SHP77 (cell line): ENCODE measurements at regions not wholly inside any gene's neighbourhood (a gene's known extent, or its start where the extent isn't known, plus 50 kb on each side); places are given as distances from the start of the nearest gene placed in this dataset.
"Not testable (repeated sequence)": the region's sequence is repeated elsewhere in the genome, so short reads cannot be mapped to it uniquely, and the experiment has no call there.

Experiments
- DNase-seq, 2 experiments: peaks; one replicate each; lab custom pipeline; 2025; lab: John Stamatoyannopoulos, UW

DNA sequence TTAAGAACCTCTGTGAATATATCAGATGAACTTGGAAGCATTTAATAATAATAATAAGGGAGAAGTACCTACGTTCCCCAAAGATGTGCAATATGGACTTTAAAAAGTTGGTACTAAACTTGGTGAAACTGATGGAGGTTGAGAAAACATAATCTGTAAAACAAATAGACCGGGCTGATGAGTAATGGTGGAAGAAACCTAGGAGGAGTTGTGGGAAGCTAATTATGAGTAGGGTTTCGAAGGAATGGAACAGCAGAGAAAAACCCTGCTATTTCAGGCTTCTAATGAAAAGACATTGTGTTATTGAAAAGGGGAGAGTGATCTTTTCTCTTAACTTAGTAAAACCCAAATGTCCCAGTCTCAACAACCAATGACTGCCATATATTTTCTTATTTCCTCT is 229.3 kb downstream of the PCSK1 start:
- no peak for DNase-seq

DNA sequence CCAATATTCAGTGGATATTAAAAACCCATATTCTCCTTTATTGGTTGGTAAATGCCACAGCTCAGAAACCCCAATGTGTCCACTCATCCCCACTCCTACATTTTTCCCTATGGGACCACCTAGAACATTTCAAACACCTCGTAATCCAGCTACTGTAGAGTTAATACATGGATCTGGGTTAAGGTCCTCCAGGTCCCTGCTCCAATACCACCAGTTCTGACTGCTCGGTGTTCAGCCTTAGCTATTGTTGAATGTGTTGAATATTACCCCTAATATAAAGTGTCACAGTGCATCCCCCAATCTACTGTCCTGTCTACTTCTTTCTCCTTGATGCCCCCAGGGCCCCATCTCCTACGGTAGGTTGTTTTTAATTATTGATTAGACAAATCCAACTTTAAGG is 231.5 kb downstream of the PCSK1 start:
- no peak for DNase-seq

DNA sequence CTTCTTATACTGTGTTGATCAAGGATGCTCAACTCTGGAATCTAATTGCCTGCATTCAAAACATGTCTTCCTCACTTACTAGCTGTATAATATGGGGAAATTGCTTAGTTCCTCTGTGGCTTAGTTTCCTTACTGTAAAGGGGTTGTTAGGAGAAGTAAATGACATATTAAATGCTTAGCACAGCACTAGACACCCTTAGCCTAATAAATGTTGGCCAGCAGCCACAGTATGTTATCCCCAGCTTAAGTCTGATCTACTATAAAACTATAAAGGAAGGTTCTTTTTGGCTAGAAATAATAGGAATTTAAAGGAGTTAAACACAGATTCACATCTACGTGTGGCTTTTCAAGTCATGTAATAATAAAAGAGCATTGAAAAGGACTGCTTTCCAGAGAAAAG is 232.4 kb downstream of the PCSK1 start:
- no peak for DNase-seq

DNA sequence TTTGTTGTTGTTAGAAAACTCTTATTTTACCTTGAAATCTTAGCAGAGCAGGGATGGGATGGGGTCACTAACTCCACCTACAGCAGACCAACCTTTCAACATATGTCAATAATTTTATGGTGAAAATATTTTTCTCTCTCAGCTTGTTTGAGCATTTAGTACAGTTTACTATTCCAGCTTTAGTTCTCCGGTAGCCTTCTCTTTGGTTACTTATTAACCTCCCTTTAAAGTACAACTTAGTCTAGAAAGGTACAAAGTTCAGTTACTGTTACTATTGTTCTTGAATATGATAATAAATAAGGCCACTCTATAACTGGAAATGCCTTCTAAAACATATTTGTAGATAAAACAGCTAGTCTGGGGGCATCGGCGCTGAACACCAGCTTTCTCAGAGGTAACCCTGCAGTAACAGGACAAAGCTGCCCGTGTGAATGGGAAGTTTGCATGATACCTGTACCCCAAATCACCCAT is 233.3 kb downstream of the PCSK1 start:
- DNase-seq = no peak

DNA sequence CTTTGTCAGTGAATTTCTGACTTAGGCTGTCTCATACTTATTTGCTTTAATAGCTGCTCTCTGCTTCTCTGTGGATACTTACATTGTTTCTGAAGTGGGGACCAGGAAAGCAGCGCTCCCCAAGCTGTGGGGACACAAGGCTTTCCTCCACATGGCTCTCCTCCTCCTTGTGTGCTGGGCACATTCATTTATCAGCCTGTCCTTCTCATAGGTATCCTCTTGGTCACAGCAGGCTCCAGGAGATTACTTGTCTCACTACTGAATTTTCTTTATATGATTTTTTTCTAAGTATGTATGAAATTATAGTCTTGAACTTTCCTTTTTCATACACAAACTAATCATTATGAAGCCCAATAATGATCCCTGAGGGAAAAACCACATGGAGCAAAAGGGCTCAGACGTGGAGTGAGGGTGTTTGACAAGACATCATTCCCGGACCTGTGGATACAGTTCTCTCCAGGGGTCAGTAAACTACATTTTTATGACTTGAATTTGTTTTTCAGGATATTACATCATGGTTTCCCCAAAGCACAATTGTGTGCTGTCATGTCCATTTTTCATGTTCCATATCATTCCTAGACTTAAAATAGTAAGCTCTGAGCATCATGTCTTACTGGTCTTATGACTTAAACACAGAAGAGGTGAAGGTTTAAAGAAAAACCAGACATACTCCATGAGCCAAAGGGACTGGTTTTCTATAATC is 234.5 kb downstream of the PCSK1 start:
- DNase-seq = no peak

DNA sequence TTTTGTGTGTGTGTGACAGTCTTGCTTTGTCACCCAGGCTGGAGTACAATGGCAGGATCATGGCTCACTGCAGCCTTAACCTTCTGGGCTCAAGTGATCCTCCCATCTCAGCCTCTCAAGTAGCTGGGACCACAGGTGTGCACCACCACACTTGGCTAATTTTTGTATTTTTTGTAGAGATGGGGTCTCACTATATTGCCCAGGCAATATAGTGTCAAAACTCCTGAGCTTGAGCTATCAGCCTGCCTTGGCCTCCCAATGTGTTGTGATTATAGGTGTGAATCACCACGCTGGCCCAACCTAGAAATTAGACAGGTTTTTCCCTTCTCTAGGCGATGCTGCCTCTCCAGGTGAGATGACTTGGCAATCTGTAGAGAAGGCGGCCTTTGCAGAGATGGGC is 235.3 kb downstream of the PCSK1 start:
- not testable (repeated sequence) for DNase-seq

DNA sequence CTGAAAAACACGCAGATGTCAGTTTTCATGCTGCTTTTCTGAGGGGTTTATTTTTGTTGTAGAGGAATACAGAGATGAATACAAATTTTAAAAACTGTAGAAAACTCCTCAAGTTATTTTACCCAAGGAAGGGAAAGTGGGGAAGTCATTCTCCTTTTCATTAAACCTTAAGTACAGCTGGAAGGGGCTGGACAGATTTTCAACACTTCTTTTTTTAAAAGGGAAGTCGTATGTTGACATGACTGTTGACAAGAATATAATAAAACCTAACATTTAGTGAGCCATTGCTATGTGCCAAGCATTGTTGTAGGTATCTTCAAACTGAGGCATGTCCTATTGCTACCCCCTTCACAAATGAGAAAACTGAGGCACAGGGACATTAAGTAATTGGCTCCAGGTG is 235.7 kb upstream of the ELL2 start:
- DNase-seq = no peak

DNA sequence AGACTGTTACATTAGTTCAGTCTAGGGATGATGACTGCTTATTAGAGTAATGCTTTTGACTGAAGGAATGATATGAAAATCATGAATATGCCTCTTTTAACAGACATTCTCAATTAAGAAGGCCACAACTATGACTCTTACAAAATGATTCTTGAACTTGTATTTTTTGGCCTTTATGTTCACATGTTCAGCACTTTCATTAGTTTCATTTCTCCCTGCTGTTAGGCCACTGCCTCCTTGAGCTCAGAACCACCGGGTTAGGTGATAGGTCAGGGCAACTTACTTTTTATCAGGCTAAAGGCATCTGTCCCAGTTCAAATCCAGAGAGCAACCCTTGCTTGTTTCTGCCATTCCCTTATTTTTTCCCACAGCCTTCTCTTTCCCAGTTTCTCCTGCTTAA is 235.2 kb upstream of the ELL2 start:
- no peak for DNase-seq

DNA sequence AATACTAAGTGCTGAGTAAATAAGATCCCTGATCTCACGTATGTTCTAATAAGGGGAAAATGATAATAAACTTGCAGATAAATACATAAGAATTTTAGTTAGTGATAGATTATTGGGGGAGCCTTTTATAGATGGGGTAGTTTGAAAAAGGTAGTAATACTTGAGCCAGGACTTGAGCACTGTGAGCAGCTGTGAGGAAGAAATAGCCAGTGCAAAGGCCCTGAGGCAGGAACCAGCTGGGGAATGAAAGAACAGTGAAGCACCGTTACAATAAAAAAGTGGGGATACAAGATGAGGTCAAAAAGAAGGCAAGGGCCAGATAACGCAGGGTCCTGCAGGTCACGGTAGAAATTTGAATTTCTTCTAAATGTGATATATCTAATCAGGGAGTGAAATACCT is 234.8 kb upstream of the ELL2 start:
- no peak for DNase-seq

DNA sequence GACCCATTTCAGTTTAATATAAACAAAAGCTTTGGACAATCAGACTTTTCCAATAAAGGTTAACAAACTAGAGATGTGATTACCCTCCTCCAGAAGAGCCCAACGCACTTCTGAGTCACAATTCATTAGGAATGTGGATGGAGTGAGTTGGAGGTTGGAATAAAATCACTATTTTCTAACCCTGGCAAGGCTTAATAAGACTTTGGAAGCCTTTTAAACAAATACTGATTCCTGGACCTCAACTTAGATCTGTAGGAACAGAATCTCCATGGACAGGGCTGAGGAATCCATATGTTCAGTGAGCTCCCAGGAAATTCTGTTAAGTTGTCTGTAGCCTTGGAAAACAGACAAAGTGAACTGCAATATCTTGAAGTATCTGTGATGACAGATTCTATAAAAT is 233.5 kb upstream of the ELL2 start:
- DNase-seq = no peak

DNA sequence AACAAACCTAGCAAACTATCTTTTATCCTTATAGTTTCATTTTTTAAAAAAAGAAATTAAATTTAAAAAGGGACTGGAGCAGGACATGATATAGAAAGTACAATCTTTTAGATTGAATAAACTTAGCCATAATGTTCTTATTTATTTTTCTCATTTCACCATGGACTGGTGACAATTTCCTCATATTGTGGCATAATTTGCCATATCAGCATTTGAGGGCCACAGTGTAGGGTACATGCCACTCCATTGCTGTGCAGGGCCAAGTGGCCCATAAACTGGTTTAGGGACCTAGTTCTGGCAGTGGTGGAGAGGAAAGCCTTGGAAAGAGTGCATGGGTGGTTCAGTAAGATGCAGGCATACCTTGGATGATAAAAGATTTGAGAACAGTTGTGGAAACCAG is 232.9 kb upstream of the ELL2 start:
- DNase-seq = no peak

DNA sequence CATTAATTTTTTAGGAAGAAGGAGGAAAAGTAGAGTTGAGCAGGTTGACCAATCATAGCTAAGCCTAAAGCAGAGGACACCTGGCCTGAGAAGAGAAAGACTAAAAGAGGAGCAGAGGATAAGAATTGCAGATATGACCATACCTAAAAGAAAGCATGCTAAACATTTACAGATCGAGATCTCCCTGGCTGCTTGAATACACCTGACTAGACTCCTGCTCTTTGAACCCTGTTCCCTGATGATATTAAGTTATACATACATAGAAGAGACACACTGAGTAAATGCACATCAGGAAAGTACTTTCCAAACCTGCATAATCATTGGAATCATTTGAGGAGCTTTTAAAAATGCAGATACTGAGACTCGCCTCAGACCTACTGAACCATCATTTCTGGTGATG is 232.3 kb upstream of the ELL2 start:
- no peak for DNase-seq

DNA sequence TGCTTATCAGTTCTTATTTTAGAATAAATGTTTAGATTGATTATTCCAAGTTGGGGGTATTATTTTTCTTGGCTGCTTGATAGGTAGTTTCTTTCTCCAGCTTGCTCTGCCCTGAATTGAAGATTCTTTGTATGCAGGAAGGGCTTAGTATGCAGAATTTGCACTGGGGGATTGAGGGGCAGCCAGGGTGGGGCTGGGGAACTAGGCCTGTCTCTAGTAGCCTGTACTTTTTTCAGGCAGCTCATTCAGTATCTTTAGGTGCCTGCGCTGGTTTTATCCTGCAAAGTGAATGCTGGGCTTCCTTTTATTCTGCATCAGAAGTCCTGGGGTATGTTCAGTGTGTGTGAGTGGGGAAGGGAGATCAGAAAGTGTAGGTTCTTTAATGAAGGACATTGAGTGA is 228.3 kb upstream of the ELL2 start:
- no peak for DNase-seq

DNA sequence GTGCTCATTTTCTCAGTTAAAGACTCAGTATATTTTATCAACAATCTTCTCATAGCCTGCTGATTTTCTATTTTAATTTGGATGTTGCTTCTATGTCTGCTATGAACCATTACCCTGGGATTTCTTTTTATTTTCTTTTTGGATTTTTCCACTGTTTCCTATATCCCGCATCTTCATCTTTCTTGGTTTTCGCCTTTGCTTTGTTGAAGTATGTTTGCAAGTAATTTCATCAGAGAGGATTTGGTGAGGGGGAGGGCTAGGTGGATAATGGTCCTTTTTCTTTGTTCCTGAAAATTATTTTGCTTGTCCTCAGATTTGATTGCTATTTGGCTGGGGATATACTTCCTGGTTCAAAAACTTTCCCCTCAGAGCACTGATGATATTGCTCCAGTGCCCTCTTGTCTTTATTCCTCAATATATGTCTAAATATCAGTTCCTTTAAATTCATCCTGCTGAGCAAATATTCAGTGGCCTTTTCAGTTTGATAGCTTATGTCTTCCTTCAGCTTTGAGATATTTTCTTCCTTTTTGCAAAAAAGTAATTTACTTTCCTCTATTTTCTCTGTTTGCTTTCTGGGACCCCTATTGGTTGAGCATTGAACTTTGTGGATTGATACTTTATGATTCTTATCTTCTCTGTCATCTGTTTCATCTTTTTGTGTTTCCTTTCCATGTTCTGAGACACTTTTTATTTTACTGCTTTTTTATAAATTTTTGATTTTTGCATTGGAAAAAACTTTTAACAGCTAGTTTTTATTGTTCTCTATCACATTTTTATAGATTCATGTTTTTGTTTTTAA is 227.6 kb upstream of the ELL2 start:
- no peak for DNase-seq

DNA sequence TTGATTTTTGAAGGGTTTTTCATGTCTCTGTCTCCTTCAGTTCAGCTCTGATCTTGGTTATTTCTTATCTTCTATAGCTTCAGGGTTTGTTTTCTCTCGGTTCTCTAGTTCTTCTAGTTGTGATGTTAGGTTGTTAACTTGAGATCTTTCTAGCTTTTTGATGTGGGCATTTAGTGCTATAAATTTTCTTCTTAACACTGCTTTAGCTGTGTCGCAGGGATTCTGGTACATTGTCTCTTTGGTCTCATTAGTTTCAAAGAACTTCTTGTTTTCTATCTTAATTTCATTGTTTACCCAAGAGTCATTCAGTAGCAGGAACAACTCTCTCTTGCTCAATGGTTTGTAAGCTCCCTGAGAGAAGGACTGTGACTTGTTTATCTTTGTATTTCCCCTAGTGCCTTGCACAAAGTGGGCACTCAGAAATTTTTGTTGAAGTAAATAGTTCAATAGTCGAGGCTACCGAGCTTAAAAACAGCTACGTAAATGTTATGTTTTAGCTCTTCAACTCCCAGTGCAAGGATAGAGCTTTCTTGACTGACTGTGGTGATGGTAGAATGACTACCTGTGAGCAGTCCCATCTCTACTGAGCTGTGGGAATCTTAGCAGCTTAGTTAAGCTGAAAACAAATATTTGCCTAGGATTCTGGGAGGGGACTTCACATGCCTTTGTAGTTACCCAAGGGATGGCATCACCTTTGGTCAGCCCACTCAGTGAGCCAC is 225.8 kb upstream of the ELL2 start:
- no peak for DNase-seq

DNA sequence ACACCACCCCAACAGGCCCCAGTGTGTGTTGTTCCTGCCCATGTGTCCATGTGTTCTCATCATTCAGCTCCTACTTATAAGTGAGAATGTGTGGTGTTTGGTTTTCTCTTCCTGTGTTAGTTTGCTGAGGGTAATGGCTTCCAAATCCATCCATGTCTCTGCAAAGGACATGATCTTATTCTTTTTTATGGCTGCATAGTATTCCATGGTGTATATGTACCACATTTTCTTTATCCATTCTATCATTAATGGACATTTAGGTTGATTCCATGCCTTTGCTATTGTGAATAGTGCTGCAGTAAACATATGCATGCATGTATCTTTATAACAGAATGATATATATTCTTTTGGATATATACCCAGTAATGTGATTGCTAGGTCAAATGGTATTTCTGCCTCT is 222.9 kb upstream of the ELL2 start:
- not testable (repeated sequence) for DNase-seq

DNA sequence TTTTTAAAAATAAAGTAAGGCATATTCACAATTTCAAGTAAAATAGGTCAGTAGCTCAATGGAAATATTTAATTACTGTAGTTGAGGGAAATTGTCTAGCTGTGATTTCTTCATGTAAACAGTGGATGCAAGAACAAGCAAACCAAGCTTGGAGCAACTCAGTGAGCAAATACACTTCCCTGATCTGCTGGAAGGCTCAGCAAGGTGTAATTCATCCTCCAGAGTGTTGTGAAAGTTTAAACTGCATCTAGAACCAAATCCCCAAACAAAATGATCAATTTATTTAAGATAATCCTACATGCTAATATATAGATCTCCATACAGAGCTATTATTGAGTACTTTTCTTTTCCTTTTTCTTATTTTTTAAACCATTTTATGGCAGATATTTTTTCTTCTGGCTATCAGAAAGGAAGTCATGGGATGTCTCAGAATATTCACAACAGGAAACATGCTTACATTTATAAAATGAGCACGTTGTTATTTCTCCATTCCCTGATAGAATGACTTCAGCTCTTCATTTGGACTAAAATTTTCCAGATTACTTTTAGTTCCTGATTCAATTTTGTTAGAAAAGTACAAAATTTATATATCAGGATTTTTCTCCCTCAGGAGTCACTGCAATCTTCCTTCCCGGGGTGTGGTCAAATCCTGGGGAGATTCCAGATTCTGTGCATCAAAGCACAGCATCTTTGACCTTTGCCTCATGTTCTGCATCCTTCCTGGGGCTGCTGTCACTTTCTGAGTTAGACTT is 219.2 kb upstream of the ELL2 start:
- DNase-seq = no peak

DNA sequence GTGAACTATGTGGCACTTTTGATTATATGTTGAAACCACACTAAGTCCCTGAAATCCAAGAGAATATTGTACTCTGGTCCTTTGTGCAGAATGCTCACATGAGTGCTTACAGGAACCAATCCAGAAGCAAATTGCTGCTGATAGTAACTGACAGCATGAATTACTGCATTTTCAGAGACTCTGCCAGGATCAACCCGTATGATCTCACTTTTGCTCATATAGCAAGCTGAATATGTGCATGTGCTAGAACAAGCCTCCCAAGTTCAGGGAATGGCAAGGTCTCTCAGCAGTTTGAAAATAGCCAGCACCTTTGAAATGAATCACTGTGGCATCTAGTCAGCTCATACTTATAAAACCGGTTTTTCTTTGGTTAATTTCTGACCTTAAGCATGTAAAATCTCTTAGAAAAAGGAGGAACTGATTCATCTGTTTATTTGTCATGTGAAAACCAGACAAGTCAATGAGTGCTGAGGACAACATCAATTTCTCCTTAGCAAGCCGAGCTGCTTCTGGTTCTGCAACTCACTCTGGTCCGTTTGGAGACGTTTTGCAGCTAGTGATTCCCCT is 215.7 kb upstream of the ELL2 start:
- no peak for DNase-seq

DNA sequence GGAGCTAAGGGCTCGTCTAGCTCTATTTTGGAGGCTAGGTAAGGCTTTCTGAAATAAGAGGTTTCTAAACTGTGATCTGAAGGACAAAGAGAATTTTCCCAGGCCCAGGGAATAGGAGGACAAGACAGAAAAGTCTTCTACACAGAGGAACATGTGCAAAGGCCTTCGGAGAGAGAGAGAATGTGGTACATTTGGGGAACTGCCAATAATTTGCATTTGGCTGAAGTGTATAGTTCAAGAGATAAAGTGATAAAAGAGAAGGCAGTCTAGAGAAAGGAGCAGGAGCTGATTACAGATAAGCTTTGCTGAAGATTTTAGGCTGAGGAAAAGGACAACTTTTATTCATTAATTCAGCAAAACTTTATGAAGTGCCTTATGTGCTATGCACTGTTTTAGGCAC is 214.4 kb upstream of the ELL2 start:
- DNase-seq = no peak

DNA sequence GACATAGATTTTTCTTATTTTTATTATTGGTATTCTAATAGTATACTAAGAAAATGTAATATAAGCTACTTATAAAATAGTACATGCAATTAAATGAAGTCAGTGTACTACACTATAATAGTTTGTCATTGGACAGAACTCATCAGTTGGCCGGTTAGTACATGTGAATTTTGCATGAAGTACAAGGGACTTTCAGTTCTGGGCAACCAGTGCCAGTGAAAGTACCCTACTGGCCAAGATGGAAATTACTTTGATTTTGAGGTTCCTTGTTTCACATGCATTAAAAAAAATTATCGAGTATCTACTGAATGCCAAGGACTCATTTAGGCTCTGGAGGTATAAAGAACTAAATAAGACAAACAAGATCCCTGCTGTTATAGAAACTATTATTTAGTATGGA is 213.4 kb upstream of the ELL2 start:
- no peak for DNase-seq

DNA sequence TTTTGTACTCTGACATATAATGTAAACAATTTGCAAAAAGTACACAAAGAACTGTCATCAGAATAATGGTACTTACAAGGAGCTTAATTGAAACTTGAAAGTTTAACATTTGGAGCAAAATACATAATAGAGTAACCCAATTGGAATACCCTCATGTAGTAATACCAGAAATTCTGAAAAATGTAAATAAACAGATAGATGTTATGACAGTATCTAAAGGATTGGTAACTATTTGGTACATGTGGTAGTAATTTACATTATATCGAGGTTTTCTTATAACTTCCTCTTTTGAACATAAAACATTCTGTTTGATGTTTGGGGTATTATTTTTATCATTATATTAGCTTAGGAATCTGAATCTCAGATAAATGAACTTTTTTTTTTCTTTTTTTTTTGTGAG is 211.7 kb upstream of the ELL2 start:
- no peak for DNase-seq

DNA sequence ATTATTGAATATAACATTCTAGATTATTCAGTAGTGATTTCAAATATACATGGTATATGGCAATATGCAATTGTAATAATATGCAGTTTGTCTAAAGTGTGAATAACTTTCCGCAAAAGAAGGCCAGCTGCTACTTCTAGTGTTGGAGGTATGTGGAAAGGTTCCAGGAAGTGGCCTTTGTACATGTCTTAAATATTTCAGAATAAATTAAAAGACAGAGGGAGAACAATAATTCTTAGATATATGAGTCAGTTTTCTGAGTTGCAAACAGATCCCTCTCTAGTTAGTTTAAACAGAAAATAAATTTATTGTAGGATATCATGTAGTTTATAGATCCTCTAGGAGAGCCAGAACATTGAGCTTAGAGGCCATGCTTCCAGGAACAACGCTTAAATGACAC is 210.8 kb upstream of the ELL2 start:
- no peak for DNase-seq
